ENCODE measurements at regions not wholly inside any gene's neighbourhood (a gene's known extent, or its start where the extent isn't known, plus 50 kb on each side); places are given as distances from the start of the nearest gene placed in this dataset.

DNA sequence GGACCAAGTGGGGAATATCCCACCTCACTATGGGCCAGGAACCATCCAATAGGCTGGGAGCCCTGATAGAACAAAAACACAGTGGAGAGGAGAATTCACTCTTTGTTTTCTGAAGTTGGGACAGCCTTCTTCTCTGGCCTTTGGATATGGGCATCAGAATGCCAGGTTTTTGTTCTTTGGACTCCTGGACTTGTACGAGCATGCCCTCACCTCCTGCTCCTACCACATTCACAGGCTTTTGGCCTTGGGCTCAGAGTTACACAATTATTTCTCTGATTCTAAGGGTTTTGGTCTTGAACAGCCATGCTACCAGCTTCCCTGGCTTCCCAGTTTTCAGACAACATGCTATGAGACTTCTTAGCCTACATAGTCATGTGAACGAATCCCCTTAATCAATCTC is 732.9 kb upstream of the VRK2 start:
- WGBS (ENCODE audit: low lambda C conversion rate, missing lambda C conversion rate) = 84% methylated on average over 2 of the region's 2 CpGs
- no peak overlapping the region for H2AFZ ChIP-seq

DNA sequence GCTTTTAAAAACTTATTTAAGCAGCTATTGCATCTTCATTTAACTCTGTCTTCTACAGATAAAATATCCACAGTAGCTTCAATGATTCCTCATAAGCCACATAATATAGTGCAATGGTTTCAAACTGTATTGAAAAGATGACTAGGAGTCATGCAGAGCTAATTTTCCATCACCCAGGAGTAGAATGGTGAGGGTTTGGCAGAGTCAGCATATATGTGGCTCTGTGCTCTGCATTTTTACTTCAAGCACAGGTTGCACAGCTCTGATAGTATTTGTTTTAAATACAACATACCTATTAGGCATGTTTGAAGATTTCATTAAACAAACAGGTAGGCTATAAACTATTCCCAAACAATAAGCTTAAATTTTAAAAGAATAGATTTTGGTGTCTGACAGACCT is 731.9 kb upstream of the VRK2 start:
- no peaks in the 10 kb centered on the region for H3K9me3 ChIP-seq (ENCODE audit: low read depth)
- no peaks in the 10 kb centered on the region for H3K79me2 ChIP-seq
- H4K20me1 ChIP-seq (ENCODE audit: insufficient read depth, poor library complexity, severe bottlenecking) = no peaks in the 10 kb centered on the region
- no peak overlapping the region for H3K4me2 ChIP-seq
- no peaks in the 10 kb centered on the region for H3K36me3 ChIP-seq (replicated peaks; ENCODE audit: insufficient read depth, low read depth)
- H3K4me1 ChIP-seq (ENCODE audit: insufficient read depth) = no peaks in the 10 kb centered on the region
- no peak for DNase-seq (ENCODE audit: low spot score)
- H3K9me2 ChIP-seq (replicated peaks; ENCODE audit: insufficient read depth) = no peaks in the 10 kb centered on the region
- H3K27me3 ChIP-seq = no peaks in the 10 kb centered on the region
- H3K4me3 ChIP-seq = no peak overlapping the region
- H3K27ac ChIP-seq = no peak overlapping the region
- H2AFZ ChIP-seq = no peak overlapping the region
- TF ChIP-seq EZH2phosphoT487 (IDR thresholded peaks at IDR 0.05; ENCODE audit: low read depth, severe bottlenecking, unreplicated experiment) (no peak), EZH2 (IDR thresholded peaks at IDR 0.05; ENCODE audit: borderline replicate concordance) (no peak)
- TF ChIP-seq, protein P1, sequence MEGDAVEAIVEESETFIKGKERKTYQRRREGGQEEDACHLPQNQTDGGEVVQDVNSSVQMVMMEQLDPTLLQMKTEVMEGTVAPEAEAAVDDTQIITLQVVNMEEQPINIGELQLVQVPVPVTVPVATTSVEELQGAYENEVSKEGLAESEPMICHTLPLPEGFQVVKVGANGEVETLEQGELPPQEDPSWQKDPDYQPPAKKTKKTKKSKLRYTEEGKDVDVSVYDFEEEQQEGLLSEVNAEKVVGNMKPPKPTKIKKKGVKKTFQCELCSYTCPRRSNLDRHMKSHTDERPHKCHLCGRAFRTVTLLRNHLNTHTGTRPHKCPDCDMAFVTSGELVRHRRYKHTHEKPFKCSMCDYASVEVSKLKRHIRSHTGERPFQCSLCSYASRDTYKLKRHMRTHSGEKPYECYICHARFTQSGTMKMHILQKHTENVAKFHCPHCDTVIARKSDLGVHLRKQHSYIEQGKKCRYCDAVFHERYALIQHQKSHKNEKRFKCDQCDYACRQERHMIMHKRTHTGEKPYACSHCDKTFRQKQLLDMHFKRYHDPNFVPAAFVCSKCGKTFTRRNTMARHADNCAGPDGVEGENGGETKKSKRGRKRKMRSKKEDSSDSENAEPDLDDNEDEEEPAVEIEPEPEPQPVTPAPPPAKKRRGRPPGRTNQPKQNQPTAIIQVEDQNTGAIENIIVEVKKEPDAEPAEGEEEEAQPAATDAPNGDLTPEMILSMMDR (IDR thresholded peaks at IDR 0.05; ENCODE audit: poor library complexity) = no peak

More for the DNA sequence above, 732.9 kb upstream of the VRK2 start:
- H3K4me1 ChIP-seq (ENCODE audit: insufficient read depth) = no peaks in the 10 kb centered on the region
- no peaks in the 10 kb centered on the region for H3K27me3 ChIP-seq
- no peaks in the 10 kb centered on the region for H3K79me2 ChIP-seq
- H3K9me2 ChIP-seq (replicated peaks; ENCODE audit: insufficient read depth) = no peaks in the 10 kb centered on the region
- H4K20me1 ChIP-seq (ENCODE audit: insufficient read depth, poor library complexity, severe bottlenecking) = no peaks in the 10 kb centered on the region
- TF ChIP-seq EZH2 (IDR thresholded peaks at IDR 0.05; ENCODE audit: borderline replicate concordance) (no peak), EZH2phosphoT487 (IDR thresholded peaks at IDR 0.05; ENCODE audit: low read depth, severe bottlenecking, unreplicated experiment) (no peak)
- TF ChIP-seq, protein P1 (IDR thresholded peaks at IDR 0.05; ENCODE audit: poor library complexity) = no peak
- no peaks in the 10 kb centered on the region for H3K36me3 ChIP-seq (replicated peaks; ENCODE audit: insufficient read depth, low read depth)
- H3K4me3 ChIP-seq = no peak overlapping the region
- no peaks in the 10 kb centered on the region for H3K9me3 ChIP-seq (ENCODE audit: low read depth)
- H3K27ac ChIP-seq = no peak overlapping the region
- DNase-seq (ENCODE audit: low spot score) = no peak
- H3K4me2 ChIP-seq = no peak overlapping the region

DNA sequence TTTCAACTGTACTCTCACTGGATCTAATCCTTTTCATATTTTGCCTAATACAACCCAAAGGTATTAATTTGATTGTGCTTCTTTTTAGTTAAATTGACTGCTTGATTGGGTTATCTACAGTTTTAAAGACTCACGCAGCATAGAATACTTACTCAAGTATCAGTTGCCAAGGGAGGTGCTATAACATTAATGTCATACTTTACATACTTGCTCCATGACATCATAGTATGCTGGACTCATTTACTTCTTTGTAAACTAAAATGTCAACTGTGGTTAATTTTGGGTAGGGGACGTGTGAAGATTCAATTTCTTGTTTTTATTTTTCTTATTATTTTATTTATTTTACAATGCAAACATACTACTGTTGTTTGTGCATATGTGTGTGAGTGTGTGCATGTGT is 716.2 kb upstream of the VRK2 start:
- Histone ChIP-seq H3K4me2 (no peak overlapping the region), H4K20me1 (ENCODE audit: insufficient read depth, poor library complexity, severe bottlenecking) (no peaks in the 10 kb centered on the region), H3K4me1 (ENCODE audit: insufficient read depth) (no peaks in the 10 kb centered on the region), H3K4me3 (no peak overlapping the region), H3K9me3 (ENCODE audit: low read depth) (no peaks in the 10 kb centered on the region), H3K27me3 (no peaks in the 10 kb centered on the region), H3K36me3 (replicated peaks; ENCODE audit: insufficient read depth, low read depth) (no peaks in the 10 kb centered on the region), H2AFZ (no peak overlapping the region), H3K9me2 (replicated peaks; ENCODE audit: insufficient read depth) (no peaks in the 10 kb centered on the region), H3K79me2 (no peaks in the 10 kb centered on the region), H3K27ac (no peak overlapping the region)
- DNase-seq (ENCODE audit: low spot score) = no peak
- TF ChIP-seq EZH2 (IDR thresholded peaks at IDR 0.05; ENCODE audit: borderline replicate concordance) (no peak), EZH2phosphoT487 (IDR thresholded peaks at IDR 0.05; ENCODE audit: low read depth, severe bottlenecking, unreplicated experiment) (no peak)
- TF ChIP-seq, protein P1 (IDR thresholded peaks at IDR 0.05; ENCODE audit: poor library complexity) = no peak
- 39% methylated on average over 2 of the region's 2 CpGs for WGBS (ENCODE audit: low lambda C conversion rate, missing lambda C conversion rate)

DNA sequence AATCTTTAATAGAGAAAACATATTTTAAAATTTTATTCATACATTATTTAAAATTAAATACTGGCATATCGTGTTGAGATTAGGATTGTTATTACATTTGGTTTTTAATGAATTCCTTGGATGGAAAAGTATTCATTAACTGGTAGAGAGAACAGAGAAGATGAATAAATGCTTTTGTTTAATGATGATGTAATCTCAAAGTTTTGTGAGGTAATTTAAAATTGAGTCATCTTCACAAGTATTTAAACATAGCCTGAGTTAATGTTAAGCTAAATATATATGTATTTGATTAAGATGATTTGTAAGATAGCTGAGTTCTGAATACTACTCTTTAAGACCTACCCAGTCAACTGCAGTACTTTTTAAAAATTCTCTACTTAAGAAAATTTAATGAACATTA is 713.4 kb upstream of the VRK2 start:
- TF ChIP-seq EZH2phosphoT487 (IDR thresholded peaks at IDR 0.05; ENCODE audit: low read depth, severe bottlenecking, unreplicated experiment) = no peak
- TF ChIP-seq EZH2 (IDR thresholded peaks at IDR 0.05; ENCODE audit: borderline replicate concordance) = no peak
- TF ChIP-seq, protein P1 (IDR thresholded peaks at IDR 0.05; ENCODE audit: poor library complexity) = no peak
- H4K20me1 ChIP-seq (ENCODE audit: insufficient read depth, poor library complexity, severe bottlenecking) = no peaks in the 10 kb centered on the region
- H3K9me3 ChIP-seq (ENCODE audit: low read depth) = no peaks in the 10 kb centered on the region
- DNase-seq (ENCODE audit: low spot score) = no peak
- H3K36me3 ChIP-seq (replicated peaks; ENCODE audit: insufficient read depth, low read depth) = no peaks in the 10 kb centered on the region
- no peaks in the 10 kb centered on the region for H3K4me1 ChIP-seq (ENCODE audit: insufficient read depth)
- H3K4me2 ChIP-seq = no peak overlapping the region
- no peak overlapping the region for H3K4me3 ChIP-seq
- no peaks in the 10 kb centered on the region for H3K27me3 ChIP-seq
- WGBS (ENCODE audit: low lambda C conversion rate, missing lambda C conversion rate) = 86% methylated on average over 1 of the region's 1 CpG
- no peaks in the 10 kb centered on the region for H3K9me2 ChIP-seq (replicated peaks; ENCODE audit: insufficient read depth)
- no peak overlapping the region for H2AFZ ChIP-seq
- H3K79me2 ChIP-seq = no peaks in the 10 kb centered on the region
- no peak overlapping the region for H3K27ac ChIP-seq

All from hepatocyte (in vitro differentiated cells).